ENCODE measurements at regions not wholly inside any gene's neighbourhood (a gene's known extent, or its start where the extent isn't known, plus 50 kb on each side); places are given as distances from the start of the nearest gene placed in this dataset.

DNA sequence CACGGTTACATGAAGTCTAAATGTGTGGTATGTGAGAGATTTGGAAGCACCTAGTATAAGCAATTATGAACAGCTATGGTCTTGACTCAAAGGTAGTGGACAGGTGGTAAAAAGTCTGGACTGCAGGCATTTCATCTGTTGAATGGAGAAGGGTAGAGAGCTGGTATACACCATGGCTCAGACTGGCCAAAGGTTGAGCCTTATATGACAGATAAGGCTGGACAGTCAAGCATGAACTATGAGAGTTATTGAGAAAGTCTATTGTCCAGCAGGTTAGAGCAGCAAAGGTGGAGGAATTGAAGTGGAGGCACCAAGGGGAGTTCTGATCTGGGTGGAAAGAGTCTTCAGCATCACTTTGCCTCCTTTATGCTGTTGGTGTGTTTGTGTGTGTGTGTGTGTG, 346.7 kb upstream of the SLC14A2 start:
- intact Hi-C loops (cut with micrococcal nuclease; ENCODE audit: unreplicated experiment) = no loop called here

DNA sequence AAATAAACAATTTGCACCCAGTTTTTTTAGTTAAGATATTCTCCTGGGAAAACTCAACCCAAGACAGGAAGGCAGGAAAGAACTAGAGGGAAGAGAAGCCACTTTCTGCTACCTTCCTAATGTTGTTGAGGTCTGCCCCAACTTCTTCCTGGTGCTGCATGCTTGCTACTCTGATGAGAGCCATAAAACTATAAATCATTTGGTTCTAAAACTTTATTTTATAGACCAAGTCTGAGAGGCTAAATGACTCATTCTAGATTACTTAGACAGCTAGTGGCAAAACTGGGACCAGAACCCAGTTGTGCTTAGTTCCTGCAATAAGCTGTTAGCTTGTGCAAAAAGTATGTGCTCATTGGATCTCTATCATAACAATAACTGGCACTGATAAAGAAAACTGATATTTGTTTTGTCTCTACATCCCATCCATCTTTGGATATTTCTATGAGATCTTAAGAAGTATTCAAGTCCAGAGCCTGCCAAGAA, 344.9 kb upstream of the SLC14A2 start:
- TF ChIP-seq, protein P1, sequence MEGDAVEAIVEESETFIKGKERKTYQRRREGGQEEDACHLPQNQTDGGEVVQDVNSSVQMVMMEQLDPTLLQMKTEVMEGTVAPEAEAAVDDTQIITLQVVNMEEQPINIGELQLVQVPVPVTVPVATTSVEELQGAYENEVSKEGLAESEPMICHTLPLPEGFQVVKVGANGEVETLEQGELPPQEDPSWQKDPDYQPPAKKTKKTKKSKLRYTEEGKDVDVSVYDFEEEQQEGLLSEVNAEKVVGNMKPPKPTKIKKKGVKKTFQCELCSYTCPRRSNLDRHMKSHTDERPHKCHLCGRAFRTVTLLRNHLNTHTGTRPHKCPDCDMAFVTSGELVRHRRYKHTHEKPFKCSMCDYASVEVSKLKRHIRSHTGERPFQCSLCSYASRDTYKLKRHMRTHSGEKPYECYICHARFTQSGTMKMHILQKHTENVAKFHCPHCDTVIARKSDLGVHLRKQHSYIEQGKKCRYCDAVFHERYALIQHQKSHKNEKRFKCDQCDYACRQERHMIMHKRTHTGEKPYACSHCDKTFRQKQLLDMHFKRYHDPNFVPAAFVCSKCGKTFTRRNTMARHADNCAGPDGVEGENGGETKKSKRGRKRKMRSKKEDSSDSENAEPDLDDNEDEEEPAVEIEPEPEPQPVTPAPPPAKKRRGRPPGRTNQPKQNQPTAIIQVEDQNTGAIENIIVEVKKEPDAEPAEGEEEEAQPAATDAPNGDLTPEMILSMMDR (IDR thresholded peaks at IDR 0.05; ENCODE audit: insufficient read depth in 1 of 2, low read depth in 1 of 2, low read length in 1 of 2, severe bottlenecking in 1 of 2, unreplicated experiment in 1 of 2) = no peak
- no peak for DNase-seq
- intact Hi-C loops (cut with micrococcal nuclease; ENCODE audit: unreplicated experiment) = no loop called here
- H3K9me3 Mint-ChIP-seq (ENCODE audit: unreplicated experiment) = no peaks in the 10 kb centered on the region
- no peaks in the 10 kb centered on the region for H3K36me3 ChIP-seq (ENCODE audit: control insufficient read depth, insufficient read depth, low read length)
- no peak overlapping the region for H3K4me3 Mint-ChIP-seq (ENCODE audit: unreplicated experiment)
- POLR2A ChIA-PET = no interaction called here
- no peaks in the 10 kb centered on the region for H3K9me3 ChIP-seq
- BruUV-seq (replicated peaks) = no TSS peak
- no peaks in the 10 kb centered on the region for H3K4me1 ChIP-seq
- no peaks in the 10 kb centered on the region for H3K36me3 Mint-ChIP-seq (ENCODE audit: insufficient read depth, unreplicated experiment)
- no peak overlapping the region for H3K27ac Mint-ChIP-seq (ENCODE audit: unreplicated experiment)
- H3K4me1 Mint-ChIP-seq (ENCODE audit: low read depth, unreplicated experiment) = peaks cover 8% of the 10 kb centered on the region
- no peaks in the 10 kb centered on the region for H3K27me3 ChIP-seq (replicated peaks; ENCODE audit: control insufficient read depth, insufficient read depth, low read length)
- H3K4me3 ChIP-seq (ENCODE audit: low read depth, low read length) = no peak overlapping the region
- CTCF ChIA-PET = no interaction called here
- no peaks in the 10 kb centered on the region for H3K27me3 Mint-ChIP-seq (ENCODE audit: insufficient read depth, unreplicated experiment)

More for the DNA sequence above, 346.7 kb upstream of the SLC14A2 start:
- no peaks in the 10 kb centered on the region for H3K27me3 ChIP-seq (replicated peaks; ENCODE audit: control insufficient read depth, insufficient read depth, low read length)
- ChIA-PET CTCF (no interaction called here), POLR2A (no interaction called here)
- no peak for DNase-seq
- Mint-ChIP-seq H3K36me3 (ENCODE audit: insufficient read depth, unreplicated experiment) (no peaks in the 10 kb centered on the region), H3K27me3 (ENCODE audit: insufficient read depth, unreplicated experiment) (peaks cover 5% of the 10 kb centered on the region), H3K4me3 (ENCODE audit: unreplicated experiment) (no peak overlapping the region), H3K4me1 (ENCODE audit: low read depth, unreplicated experiment) (peaks cover 8% of the 10 kb centered on the region), H3K27ac (ENCODE audit: unreplicated experiment) (no peak overlapping the region), H3K9me3 (ENCODE audit: unreplicated experiment) (no peaks in the 10 kb centered on the region)
- TF ChIP-seq, protein P1 (IDR thresholded peaks at IDR 0.05; ENCODE audit: insufficient read depth in 1 of 2, low read depth in 1 of 2, low read length in 1 of 2, severe bottlenecking in 1 of 2, unreplicated experiment in 1 of 2) = no peak
- no peaks in the 10 kb centered on the region for H3K36me3 ChIP-seq (ENCODE audit: control insufficient read depth, insufficient read depth, low read length)
- H3K4me1 ChIP-seq = no peaks in the 10 kb centered on the region
- no TSS peak for BruUV-seq (replicated peaks)
- no peaks in the 10 kb centered on the region for H3K9me3 ChIP-seq
- H3K4me3 ChIP-seq (ENCODE audit: low read depth, low read length) = no peak overlapping the region

DNA sequence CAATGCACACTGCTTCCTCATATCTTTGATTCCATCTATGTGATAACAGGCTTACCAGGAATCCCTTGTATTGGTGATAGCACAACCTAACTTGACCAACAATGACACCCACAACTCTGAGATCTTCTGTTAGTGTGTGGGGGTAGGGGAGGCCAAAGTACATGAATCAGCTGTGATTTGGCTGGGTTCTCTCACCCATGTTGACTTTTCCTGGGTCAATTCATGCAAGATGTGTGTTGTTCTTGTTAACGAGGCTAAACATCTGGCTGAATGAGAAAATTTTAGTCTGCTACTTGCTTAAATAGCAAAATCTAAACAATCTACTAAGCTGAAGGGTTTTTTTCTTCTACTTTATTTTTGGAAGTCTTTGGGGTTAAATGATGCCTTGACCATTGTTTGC, 341.2 kb upstream of the SLC14A2 start:
- H3K36me3 ChIP-seq (ENCODE audit: control insufficient read depth, insufficient read depth, low read length) = no peaks in the 10 kb centered on the region
- H3K9me3 ChIP-seq = no peaks in the 10 kb centered on the region
- no peaks in the 10 kb centered on the region for H3K4me1 Mint-ChIP-seq (ENCODE audit: low read depth, unreplicated experiment)
- no peaks in the 10 kb centered on the region for H3K27me3 ChIP-seq (replicated peaks; ENCODE audit: control insufficient read depth, insufficient read depth, low read length)
- no peaks in the 10 kb centered on the region for H3K9me3 Mint-ChIP-seq (ENCODE audit: unreplicated experiment)
- no peak overlapping the region for H3K27ac Mint-ChIP-seq (ENCODE audit: unreplicated experiment)
- no peak overlapping the region for H3K4me3 Mint-ChIP-seq (ENCODE audit: unreplicated experiment)
- no peak overlapping the region for H3K4me3 ChIP-seq (ENCODE audit: low read depth, low read length)
- no peaks in the 10 kb centered on the region for H3K4me1 ChIP-seq
- ChIA-PET CTCF (no interaction called here), POLR2A (no interaction called here)
- TF ChIP-seq, protein P1 (IDR thresholded peaks at IDR 0.05; ENCODE audit: insufficient read depth in 1 of 2, low read depth in 1 of 2, low read length in 1 of 2, severe bottlenecking in 1 of 2, unreplicated experiment in 1 of 2) = no peak
- intact Hi-C loops (cut with micrococcal nuclease; ENCODE audit: unreplicated experiment) = no loop called here
- DNase-seq = no peak
- no peaks in the 10 kb centered on the region for H3K36me3 Mint-ChIP-seq (ENCODE audit: insufficient read depth, unreplicated experiment)
- no TSS peak for BruUV-seq (replicated peaks)
- H3K27me3 Mint-ChIP-seq (ENCODE audit: insufficient read depth, unreplicated experiment) = no peaks in the 10 kb centered on the region

All from Caco-2 (cell line).